OCI-LY1 (cell line): ENCODE measurements at regions not wholly inside any gene's neighbourhood (a gene's known extent, or its start where the extent isn't known, plus 50 kb on each side); places are given as distances from the start of the nearest gene placed in this dataset.

Experiments used
- H2AFZ ChIP-seq: fragments of 200-600 bp; sonication (generic), shearing (Covaris generic); 2 replicates; pipeline ENCODE4 v1.6.0; 2014; ENCODE audit warnings: antibody characterized with exemption, mild to moderate bottlenecking, low read length
- H3F3A ChIP-seq: fragments of 200-600 bp; sonication (generic), shearing (Covaris generic); 2 replicates; pipeline ENCODE4 v1.6.0; 2014; ENCODE audit warnings: mild to moderate bottlenecking, antibody characterized with exemption, low read length, moderate library complexity; ENCODE audit not compliant: insufficient read depth
- H3K27ac ChIP-seq: fragments of 200-600 bp; sonication (generic); 2 replicates; pipeline ENCODE4 v1.5.1; 2014; ENCODE audit warnings: low read length, mixed run types, mild to moderate bottlenecking, low read depth; ENCODE audit not compliant: poor library complexity, severe bottlenecking
- H3K27me3 ChIP-seq: fragments of 200-600 bp; sonication (generic); 2 replicates; pipeline ENCODE4 v1.6.0; 2014; ENCODE audit warnings: antibody characterized with exemption, mild to moderate bottlenecking, low read length, moderate library complexity; ENCODE audit not compliant: insufficient read depth
- H3K36me3 ChIP-seq: fragments of 200-600 bp; sonication (generic); 2 replicates; pipeline ENCODE4 v1.6.1; 2014; ENCODE audit warnings: mild to moderate bottlenecking, antibody characterized with exemption, low read length, moderate library complexity, mixed read lengths; ENCODE audit not compliant: insufficient read depth
- H3K4me1 ChIP-seq: fragments of 200-600 bp; sonication (generic); 2 replicates; pipeline ENCODE4 v1.5.1; 2014; ENCODE audit warnings: mild to moderate bottlenecking, low read length, moderate library complexity; ENCODE audit not compliant: insufficient read depth, severe bottlenecking
- H3K4me2 ChIP-seq: fragments of 200-600 bp; sonication (generic), shearing (Covaris generic); 2 replicates; pipeline ENCODE4 v1.6.1; 2014; ENCODE audit warnings: low read length
- H3K4me3 ChIP-seq: fragments of 200-600 bp; sonication (generic); 2 replicates; pipeline ENCODE4 v1.5.1; 2014; ENCODE audit warnings: low read length, low read depth, mild to moderate bottlenecking, mixed read lengths; ENCODE audit not compliant: poor library complexity, severe bottlenecking
- H3K79me2 ChIP-seq: fragments of 200-600 bp; shearing (Covaris generic); 2 replicates; pipeline ENCODE4 v1.6.1; 2016; ENCODE audit warnings: mixed run types, low read length, mixed read lengths; ENCODE audit not compliant: insufficient read depth
- H3K9ac ChIP-seq: fragments of 200-600 bp; sonication (generic), shearing (Covaris generic); 2 replicates; pipeline ENCODE4 v1.6.1; 2014; ENCODE audit warnings: mild to moderate bottlenecking, low read length, mixed read lengths
- H3K9me2 ChIP-seq: fragments of 200-600 bp; sonication (generic), shearing (Covaris generic); 2 replicates; pipeline ENCODE4 v1.6.1; 2014; ENCODE audit warnings: low read depth, mild to moderate bottlenecking, low read length, mixed read lengths
- H3K9me3 ChIP-seq: fragments of 200-600 bp; shearing (Covaris generic); 2 replicates; pipeline ENCODE4 v1.6.1; 2014; ENCODE audit warnings: low read length, mixed read lengths
- H4K20me1 ChIP-seq: fragments of 200-600 bp; sonication (generic), shearing (Covaris generic); 2 replicates; pipeline ENCODE4 v1.6.0; 2016; ENCODE audit warnings: mild to moderate bottlenecking, low read length; ENCODE audit not compliant: insufficient read depth
- EZH2 ChIP-seq: fragments of 200-600 bp; sonication (generic), shearing (Covaris generic); IDR thresholded peaks from 2 replicates; pipeline ENCODE4 v1.8.0; 2017; ENCODE audit warnings: borderline replicate concordance, mixed run types, mild to moderate bottlenecking, antibody characterized with exemption, low read length, moderate library complexity, mixed read lengths
- TF ChIP-seq, protein P1 (sequence below): fragments of 200-600 bp; sonication (generic), shearing (Covaris generic); IDR thresholded peaks from 2 replicates; pipeline ENCODE4 v1.5.1; 2017; ENCODE audit warnings: mild to moderate bottlenecking, antibody characterized with exemption, low read length, moderate library complexity, mixed read lengths

DNA sequence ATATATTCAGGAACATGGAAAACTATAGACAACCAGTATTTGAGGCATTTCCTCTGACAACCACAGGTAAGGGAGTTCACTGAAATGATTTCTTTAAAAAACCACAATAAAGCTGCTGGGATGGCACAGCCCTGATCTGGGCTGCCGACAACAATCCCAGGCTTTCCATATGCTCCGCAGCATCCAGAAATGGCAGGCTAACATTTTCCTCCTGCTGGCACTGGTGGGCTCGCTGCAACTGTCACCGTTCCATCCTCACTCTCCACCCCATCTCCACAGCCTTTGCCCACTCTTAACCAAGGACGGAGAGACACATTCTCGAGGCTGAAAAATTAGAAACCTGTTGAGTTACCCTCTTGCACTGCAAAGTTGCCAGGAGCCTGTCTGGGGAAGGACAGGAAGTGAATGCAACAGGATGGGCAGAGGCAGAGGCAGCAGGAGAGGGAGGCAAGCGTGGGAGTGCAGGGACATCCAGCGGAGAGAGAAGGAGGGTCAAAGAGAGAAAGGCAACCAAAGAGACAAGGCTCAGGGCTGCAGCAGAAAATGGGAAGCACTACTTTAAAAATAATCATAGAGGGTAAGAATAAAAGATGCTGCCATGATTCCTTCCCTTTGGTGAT lies 79.0 kb upstream of the ARRDC4 start:
- no peak overlapping the region for H3K4me3 ChIP-seq
- no peak overlapping the region for H2AFZ ChIP-seq
- no peaks in the 10 kb centered on the region for H3F3A ChIP-seq
- H3K27me3 ChIP-seq: no peaks in the 10 kb centered on the region
- no peak for TF ChIP-seq EZH2
- TF ChIP-seq, protein P1, sequence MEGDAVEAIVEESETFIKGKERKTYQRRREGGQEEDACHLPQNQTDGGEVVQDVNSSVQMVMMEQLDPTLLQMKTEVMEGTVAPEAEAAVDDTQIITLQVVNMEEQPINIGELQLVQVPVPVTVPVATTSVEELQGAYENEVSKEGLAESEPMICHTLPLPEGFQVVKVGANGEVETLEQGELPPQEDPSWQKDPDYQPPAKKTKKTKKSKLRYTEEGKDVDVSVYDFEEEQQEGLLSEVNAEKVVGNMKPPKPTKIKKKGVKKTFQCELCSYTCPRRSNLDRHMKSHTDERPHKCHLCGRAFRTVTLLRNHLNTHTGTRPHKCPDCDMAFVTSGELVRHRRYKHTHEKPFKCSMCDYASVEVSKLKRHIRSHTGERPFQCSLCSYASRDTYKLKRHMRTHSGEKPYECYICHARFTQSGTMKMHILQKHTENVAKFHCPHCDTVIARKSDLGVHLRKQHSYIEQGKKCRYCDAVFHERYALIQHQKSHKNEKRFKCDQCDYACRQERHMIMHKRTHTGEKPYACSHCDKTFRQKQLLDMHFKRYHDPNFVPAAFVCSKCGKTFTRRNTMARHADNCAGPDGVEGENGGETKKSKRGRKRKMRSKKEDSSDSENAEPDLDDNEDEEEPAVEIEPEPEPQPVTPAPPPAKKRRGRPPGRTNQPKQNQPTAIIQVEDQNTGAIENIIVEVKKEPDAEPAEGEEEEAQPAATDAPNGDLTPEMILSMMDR: no peak
- no peak overlapping the region for H3K9ac ChIP-seq
- H3K27ac ChIP-seq: no peak overlapping the region
- no peaks in the 10 kb centered on the region for H4K20me1 ChIP-seq
- no peaks in the 10 kb centered on the region for H3K9me3 ChIP-seq
- no peaks in the 10 kb centered on the region for H3K36me3 ChIP-seq
- no peaks in the 10 kb centered on the region for H3K4me1 ChIP-seq
- H3K9me2 ChIP-seq: no peaks in the 10 kb centered on the region
- H3K79me2 ChIP-seq: no peaks in the 10 kb centered on the region
- no peak overlapping the region for H3K4me2 ChIP-seq

DNA sequence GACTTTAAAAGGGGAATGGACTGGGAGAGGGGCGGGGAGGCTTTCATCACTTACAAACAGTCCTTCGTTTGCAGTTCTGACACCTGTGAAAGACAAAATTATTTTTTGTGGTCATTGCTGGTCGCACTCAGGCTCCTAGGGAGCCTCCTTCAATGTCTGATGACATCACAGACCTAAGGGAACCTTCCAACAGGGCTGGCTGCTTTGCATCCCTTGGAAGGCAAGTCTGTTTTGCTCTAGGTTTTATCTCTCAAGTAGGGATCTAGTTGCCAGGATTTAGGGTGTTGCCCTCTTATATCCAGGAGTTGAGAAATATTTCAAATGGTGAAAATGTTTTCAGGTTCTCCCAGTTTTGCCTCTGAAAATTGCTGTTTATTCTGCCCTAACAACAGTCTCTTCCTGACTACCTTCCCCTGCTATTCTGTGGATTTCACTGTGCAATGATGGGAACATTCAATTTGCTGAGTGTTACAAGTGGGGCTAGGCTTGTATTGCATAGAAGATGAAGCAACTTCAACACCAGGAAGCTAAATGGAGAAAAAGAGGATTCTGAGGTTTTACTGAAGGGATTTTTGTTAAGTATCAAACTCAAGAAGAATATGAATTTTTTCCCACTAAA lies 75.9 kb upstream of the ARRDC4 start:
- no peaks in the 10 kb centered on the region for H3K9me3 ChIP-seq
- no peak overlapping the region for H3K4me3 ChIP-seq
- H3K4me1 ChIP-seq: no peaks in the 10 kb centered on the region
- no peak overlapping the region for H3K4me2 ChIP-seq
- no peaks in the 10 kb centered on the region for H3K79me2 ChIP-seq
- no peak overlapping the region for H2AFZ ChIP-seq
- H3K27me3 ChIP-seq: no peaks in the 10 kb centered on the region
- no peaks in the 10 kb centered on the region for H3K36me3 ChIP-seq
- no peak overlapping the region for H3K9ac ChIP-seq
- H4K20me1 ChIP-seq: no peaks in the 10 kb centered on the region
- no peaks in the 10 kb centered on the region for H3K9me2 ChIP-seq
- no peak for TF ChIP-seq EZH2
- TF ChIP-seq, protein P1: no peak
- no peaks in the 10 kb centered on the region for H3F3A ChIP-seq
- no peak overlapping the region for H3K27ac ChIP-seq

DNA sequence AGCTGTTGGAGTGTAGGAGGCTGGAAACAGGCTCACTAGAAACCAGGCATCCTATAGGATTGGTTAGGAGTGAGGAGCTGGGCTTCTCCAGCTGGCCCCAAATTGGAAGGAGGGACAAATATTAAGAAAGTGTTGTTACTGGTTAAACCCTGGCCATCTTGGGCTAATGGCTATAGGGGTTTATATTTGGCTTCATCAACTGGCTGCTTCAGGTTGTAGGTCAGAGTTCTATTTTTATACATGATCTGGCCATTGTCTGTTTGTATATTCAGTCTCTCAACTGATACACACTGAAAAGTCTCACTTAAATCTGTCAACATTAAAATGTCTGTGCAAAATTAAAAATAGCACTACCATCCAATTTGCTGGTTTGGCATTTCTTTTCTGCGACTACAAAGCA lies 70.2 kb upstream of the ARRDC4 start:
- H3K4me3 ChIP-seq: no peak overlapping the region
- no peaks in the 10 kb centered on the region for H3K9me2 ChIP-seq
- TF ChIP-seq, protein P1: no peak
- TF ChIP-seq EZH2: no peak
- no peaks in the 10 kb centered on the region for H3K4me1 ChIP-seq
- no peaks in the 10 kb centered on the region for H3K79me2 ChIP-seq
- H3K36me3 ChIP-seq: no peaks in the 10 kb centered on the region
- H3K27me3 ChIP-seq: no peaks in the 10 kb centered on the region
- no peak overlapping the region for H3K27ac ChIP-seq
- H2AFZ ChIP-seq: no peak overlapping the region
- no peak overlapping the region for H3K9ac ChIP-seq
- H4K20me1 ChIP-seq: no peaks in the 10 kb centered on the region
- H3F3A ChIP-seq: no peaks in the 10 kb centered on the region
- H3K9me3 ChIP-seq: no peaks in the 10 kb centered on the region
- no peak overlapping the region for H3K4me2 ChIP-seq
